PFSK-1 (cell line): ENCODE measurements at regions not wholly inside any gene's neighbourhood (a gene's known extent, or its start where the extent isn't known, plus 50 kb on each side); places are given as distances from the start of the nearest gene placed in this dataset.

ENCODE experiments used
- FOXP2 ChIP-seq: optimal IDR thresholded peaks from 2 replicates; pipeline ENCODE3; 2011; ENCODE audit warnings: borderline replicate concordance, control low read depth, inconsistent platforms; ENCODE audit not compliant: insufficient read depth; ENCODE audit errors: extremely low read length, extremely low read depth
- POLR2AphosphoS5 ChIP-seq: IDR thresholded peaks from 2 replicates; pipeline ENCODE4 v1.6.1; 2012; ENCODE audit warnings: low read depth, mild to moderate bottlenecking, control low read depth, low read length, moderate library complexity
- REST ChIP-seq, 2 experiments: IDR thresholded peaks; 2 replicates each; pipeline versions ENCODE4 v1.6.1 to v1.8.0; 2011 to 2012; ENCODE audit warnings: low read depth in 2 of 2, low read length in 2 of 2, control low read depth in 1 of 2, inconsistent platforms in 1 of 2, mild to moderate bottlenecking in 1 of 2, moderate library complexity in 1 of 2; ENCODE audit not compliant: insufficient read depth in 1 of 2
- SIN3A ChIP-seq: IDR thresholded peaks from 2 replicates; pipeline ENCODE4 v1.6.1; 2012; ENCODE audit warnings: mild to moderate bottlenecking, low read length, moderate library complexity, borderline replicate concordance; ENCODE audit not compliant: insufficient read depth
- TAF1 ChIP-seq: IDR thresholded peaks from 2 replicates; pipeline ENCODE4 v1.6.1; 2012; ENCODE audit warnings: low read length, control low read depth, borderline replicate concordance; ENCODE audit not compliant: insufficient read depth

DNA sequence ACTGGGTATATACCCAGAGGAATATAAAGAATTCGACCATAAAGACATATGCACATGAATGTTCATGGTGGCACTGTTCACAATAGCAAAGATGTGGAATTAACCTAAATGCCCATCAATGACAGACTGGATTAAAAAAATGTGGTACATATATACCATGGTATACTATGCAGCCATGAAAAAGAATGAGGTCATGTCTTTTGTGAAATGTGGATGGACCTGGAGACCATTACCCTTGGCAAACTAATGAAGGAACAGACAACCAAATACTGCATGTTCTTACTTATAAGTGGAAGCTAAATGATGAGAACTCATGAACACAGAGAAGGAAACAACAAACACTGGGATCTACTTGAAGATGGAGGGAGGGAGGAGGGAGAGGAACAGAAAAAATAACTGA lies 186.7 kb upstream of the SSTR4 start:
- no peak for TF ChIP-seq SIN3A
- no peak for TF ChIP-seq POLR2AphosphoS5
- no peak for TF ChIP-seq REST (IDR thresholded peaks at IDR 0.05; ENCODE audit: insufficient read depth in 1 of 2, low read depth in 2 of 2, low read length in 2 of 2)
- TF ChIP-seq TAF1, result no peak
- no peak for TF ChIP-seq FOXP2
